MM.1S (cell line): ENCODE measurements at regions not wholly inside any gene's neighbourhood (a gene's known extent, or its start where the extent isn't known, plus 50 kb on each side); places are given as distances from the start of the nearest gene placed in this dataset.
"Not testable (repeated sequence)": the region's sequence is repeated elsewhere in the genome, so short reads cannot be mapped to it uniquely, and the experiment has no call there.

Experiments used
- CTCF ChIP-seq: fragments of 300-600 bp; sonication (generic); IDR thresholded peaks from 2 replicates; pipeline ENCODE4 v1.5.1; 2016; ENCODE audit warnings: antibody characterized with exemption, low read length, mixed read lengths
- EZH2 ChIP-seq: fragments of 300-600 bp; sonication (generic); optimal IDR thresholded peaks from 2 replicates; pipeline ENCODE3; 2017; ENCODE audit warnings: low read depth, mild to moderate bottlenecking, antibody characterized with exemption, low read length, mixed read lengths

GRCh38 chr16:21513812-21514473, 85.4 kb upstream of the METTL9 start:
- TF ChIP-seq CTCF, EZH2: not testable (repeated sequence)
